GM10266 (cell line): ENCODE measurements at regions not wholly inside any gene's neighbourhood (a gene's known extent, or its start where the extent isn't known, plus 50 kb on each side); places are given as distances from the start of the nearest gene placed in this dataset.
A peak's percentile ranks its signal among the peaks of the same experiment; 100 is the strongest.

Experiments
- DNase-seq: peaks from one replicate; pipeline ENCODE4 v3.0.0; 2012; ENCODE audit errors: extremely low spot score
- CTCF ChIP-seq: IDR thresholded peaks from 2 replicates; pipeline ENCODE4 v1.5.1; 2012; ENCODE audit warnings: mild to moderate bottlenecking, low read depth; ENCODE audit not compliant: control insufficient read depth, insufficient read depth; ENCODE audit errors: missing control alignments

- DNase-seq: no peak
- TF ChIP-seq CTCF: no peak
Observed at GRCh38 chr3:59451800-59452746, 402.2 kb upstream of the CFAP20DC start.

GRCh38 chr3:59450946-59451763, 401.3 kb upstream of the CFAP20DC start:
- DNase-seq: peak; percentile 70

GRCh38 chr3:59450437-59450836, 400.6 kb upstream of the CFAP20DC start:
- DNase-seq: no peak
- TF ChIP-seq CTCF: no peak

More at GRCh38 chr3:59450946-59451763, 401.3 kb upstream of the CFAP20DC start:
- no peak for TF ChIP-seq CTCF

GRCh38 chr3:59446775-59447465, 397.1 kb upstream of the CFAP20DC start:
- no peak for DNase-seq
- TF ChIP-seq CTCF: no peak

GRCh38 chr3:59444676-59445075, 394.9 kb upstream of the CFAP20DC start:
- TF ChIP-seq CTCF: no peak
- DNase-seq: no peak

- peak; percentile 12 for DNase-seq
- no peak for TF ChIP-seq CTCF
Observed at GRCh38 chr3:59444294-59444671, 394.5 kb upstream of the CFAP20DC start.
